ENCODE measurements at regions not wholly inside any gene's neighbourhood (a gene's known extent, or its start where the extent isn't known, plus 50 kb on each side); places are given as distances from the start of the nearest gene placed in this dataset.

GRCh38 chr5:4068171-4068570 lies 472.5 kb downstream of the IRX1 start:
- Histone ChIP-seq H3K4me3 (ENCODE audit: low read depth, low read length) (no peak overlapping the region), H3K9me3 (ENCODE audit: control insufficient read depth, insufficient read depth, low read depth, low read length) (no peaks in the 10 kb centered on the region), H3K36me3 (ENCODE audit: control insufficient read depth in 2 of 2, insufficient read depth in 1 of 2, low read length in 2 of 2) (no peaks in the 10 kb centered on the region), H3K27ac (ENCODE audit: extremely low read depth, low read depth, low read length) (no peak overlapping the region), H3K4me1 (ENCODE audit: control insufficient read depth, insufficient read depth, low read length) (no peaks in the 10 kb centered on the region)
- POLR2A ChIA-PET, result no interaction called here
- CTCF ChIA-PET, result no interaction called here
- TF ChIP-seq TSHZ1 (tag by site-specific recombination; IDR thresholded peaks at IDR 0.05; ENCODE audit: borderline replicate concordance) (no peak), INSM2 (tag by site-specific recombination; IDR thresholded peaks at IDR 0.05) (no peak), ZNF670 (tag by site-specific recombination; IDR thresholded peaks at IDR 0.05; ENCODE audit: low read depth) (no peak), ZNF521 (tag by site-specific recombination; IDR thresholded peaks at IDR 0.05) (no peak), ZNF341 (tag by site-specific recombination; IDR thresholded peaks at IDR 0.05; ENCODE audit: low read depth) (no peak), PRDM2 (tag by site-specific recombination; IDR thresholded peaks at IDR 0.05; ENCODE audit: borderline replicate concordance) (no peak), ZSCAN30 (tag by site-specific recombination; IDR thresholded peaks at IDR 0.05) (no peak), ZBTB48 (tag by site-specific recombination; IDR thresholded peaks at IDR 0.05) (no peak), ZNF610 (tag by site-specific recombination; IDR thresholded peaks at IDR 0.05; ENCODE audit: borderline replicate concordance) (no peak), ZNF677 (tag by site-specific recombination; IDR thresholded peaks at IDR 0.05) (no peak), ZNF639 (tag by site-specific recombination; IDR thresholded peaks at IDR 0.05) (no peak), BCL11B (tag by site-specific recombination; IDR thresholded peaks at IDR 0.05; ENCODE audit: low read depth) (no peak), ZNF140 (tag by site-specific recombination; IDR thresholded peaks at IDR 0.05) (no peak), SP3 (tag by site-specific recombination; IDR thresholded peaks at IDR 0.05) (no peak), PBX3 (CRISPR knock-in tag; IDR thresholded peaks at IDR 0.05) (no peak), YY1 (tag by site-specific recombination; IDR thresholded peaks at IDR 0.05) (no peak)
